ENCODE measurements at regions not wholly inside any gene's neighbourhood (a gene's known extent, or its start where the extent isn't known, plus 50 kb on each side); places are given as distances from the start of the nearest gene placed in this dataset.

GRCh38 chr5:3331819-3332218 is 263.8 kb upstream of the IRX1 start:
- TF ChIP-seq, protein P1, sequence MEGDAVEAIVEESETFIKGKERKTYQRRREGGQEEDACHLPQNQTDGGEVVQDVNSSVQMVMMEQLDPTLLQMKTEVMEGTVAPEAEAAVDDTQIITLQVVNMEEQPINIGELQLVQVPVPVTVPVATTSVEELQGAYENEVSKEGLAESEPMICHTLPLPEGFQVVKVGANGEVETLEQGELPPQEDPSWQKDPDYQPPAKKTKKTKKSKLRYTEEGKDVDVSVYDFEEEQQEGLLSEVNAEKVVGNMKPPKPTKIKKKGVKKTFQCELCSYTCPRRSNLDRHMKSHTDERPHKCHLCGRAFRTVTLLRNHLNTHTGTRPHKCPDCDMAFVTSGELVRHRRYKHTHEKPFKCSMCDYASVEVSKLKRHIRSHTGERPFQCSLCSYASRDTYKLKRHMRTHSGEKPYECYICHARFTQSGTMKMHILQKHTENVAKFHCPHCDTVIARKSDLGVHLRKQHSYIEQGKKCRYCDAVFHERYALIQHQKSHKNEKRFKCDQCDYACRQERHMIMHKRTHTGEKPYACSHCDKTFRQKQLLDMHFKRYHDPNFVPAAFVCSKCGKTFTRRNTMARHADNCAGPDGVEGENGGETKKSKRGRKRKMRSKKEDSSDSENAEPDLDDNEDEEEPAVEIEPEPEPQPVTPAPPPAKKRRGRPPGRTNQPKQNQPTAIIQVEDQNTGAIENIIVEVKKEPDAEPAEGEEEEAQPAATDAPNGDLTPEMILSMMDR (IDR thresholded peaks at IDR 0.05) = no peak

DNA sequence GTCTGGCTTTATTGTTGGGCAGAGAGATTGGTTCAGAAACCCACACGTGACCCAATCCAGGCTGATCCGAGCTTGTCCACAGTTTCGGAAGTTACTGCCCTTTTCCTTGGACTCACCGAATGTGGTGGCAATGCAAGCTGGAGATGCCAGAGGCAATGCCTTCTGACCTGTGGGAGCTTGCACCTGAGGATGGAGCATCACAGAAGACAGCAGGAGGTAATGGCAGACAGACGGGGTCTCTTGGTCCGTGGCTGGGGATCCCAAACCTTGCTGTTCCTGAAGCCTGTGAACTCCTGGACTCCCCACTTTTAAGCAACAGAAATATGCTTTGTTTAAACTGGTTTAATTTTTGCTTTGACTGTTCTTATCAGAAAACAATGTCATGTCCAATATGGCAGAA is 265.2 kb upstream of the IRX1 start:
- TF ChIP-seq, protein P1 (IDR thresholded peaks at IDR 0.05) = no peak

DNA sequence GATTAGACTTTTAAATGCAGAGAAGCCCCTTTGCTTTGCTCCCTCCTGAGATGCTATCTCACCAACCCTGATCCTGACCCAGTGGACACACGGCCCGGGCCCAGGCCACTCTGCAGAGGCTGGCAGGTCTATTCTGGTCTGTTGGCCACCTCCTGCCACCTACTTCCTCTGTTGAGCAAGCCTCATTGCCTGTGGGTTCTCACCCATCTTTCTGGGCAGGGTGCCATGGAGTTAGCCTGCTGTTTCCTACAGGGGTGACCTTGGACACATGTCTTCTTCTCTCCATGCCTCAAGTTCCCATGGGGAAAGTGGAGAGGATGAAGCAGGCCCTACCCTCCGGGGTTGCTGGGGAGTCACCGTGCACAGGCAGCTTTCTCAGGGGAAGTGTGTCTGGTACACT is 266.2 kb upstream of the IRX1 start:
- TF ChIP-seq, protein P1 (IDR thresholded peaks at IDR 0.05) = no peak

DNA sequence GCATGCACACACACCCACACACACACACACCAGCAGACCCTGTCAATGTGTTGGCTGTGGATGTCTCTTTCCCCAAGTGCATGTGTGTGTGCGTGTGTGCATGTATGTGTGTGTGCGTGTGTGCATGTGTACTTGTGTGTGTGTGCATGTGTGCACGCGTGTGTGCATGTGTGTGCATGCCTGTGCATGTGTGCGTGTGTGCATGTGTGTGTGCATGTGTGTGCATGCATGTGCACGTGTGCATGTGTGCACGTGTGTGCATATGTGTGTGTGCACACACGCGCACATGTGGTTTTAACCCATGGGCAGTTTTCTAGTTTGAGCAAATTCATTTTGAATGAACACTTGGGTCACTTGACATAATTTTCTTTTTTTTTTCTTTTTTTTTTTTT is 268.8 kb upstream of the IRX1 start:
- TF ChIP-seq, protein P1 (IDR thresholded peaks at IDR 0.05) = no peak

DNA sequence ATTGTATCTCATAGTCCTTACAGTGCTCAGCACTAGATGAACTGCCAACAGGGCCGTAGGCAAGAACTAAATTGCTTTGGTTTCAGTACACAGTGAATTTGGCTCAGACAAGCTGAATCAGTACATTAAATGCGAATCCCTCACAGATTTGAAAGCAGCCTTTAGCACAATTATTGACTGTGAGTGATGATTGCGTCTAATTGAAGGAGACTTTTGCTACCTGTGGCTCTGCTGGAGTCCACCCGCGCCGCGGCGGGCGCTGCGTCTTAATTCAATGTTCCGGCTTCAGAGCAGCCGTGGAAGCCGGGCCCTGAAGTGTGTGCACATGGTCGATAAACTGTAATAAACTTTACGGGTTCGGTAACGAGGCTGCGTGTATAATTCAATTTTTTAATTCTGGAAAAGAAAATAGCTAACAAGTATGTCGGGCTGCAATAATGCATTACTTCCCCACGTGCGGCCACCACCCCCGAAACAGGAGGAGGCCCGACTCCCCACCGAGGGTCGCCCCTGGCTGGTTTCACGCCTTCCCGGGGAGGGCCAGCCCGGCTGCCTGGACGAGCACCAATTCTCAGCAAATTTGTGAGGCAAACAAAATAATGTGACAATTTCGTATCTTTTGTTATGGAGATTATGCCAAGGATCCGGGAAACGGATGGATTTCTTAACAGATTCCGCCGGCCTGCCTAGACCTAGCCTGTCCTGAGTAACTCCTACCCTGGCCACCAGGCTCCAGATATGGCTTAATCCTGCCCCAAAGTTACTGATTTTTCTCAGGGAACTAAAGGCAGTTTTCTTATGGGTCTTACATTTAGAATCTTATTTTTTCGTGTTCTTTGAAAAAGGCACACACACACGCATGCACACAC is 269.4 kb upstream of the IRX1 start:
- TF ChIP-seq, protein P1 (IDR thresholded peaks at IDR 0.05) = no peak

DNA sequence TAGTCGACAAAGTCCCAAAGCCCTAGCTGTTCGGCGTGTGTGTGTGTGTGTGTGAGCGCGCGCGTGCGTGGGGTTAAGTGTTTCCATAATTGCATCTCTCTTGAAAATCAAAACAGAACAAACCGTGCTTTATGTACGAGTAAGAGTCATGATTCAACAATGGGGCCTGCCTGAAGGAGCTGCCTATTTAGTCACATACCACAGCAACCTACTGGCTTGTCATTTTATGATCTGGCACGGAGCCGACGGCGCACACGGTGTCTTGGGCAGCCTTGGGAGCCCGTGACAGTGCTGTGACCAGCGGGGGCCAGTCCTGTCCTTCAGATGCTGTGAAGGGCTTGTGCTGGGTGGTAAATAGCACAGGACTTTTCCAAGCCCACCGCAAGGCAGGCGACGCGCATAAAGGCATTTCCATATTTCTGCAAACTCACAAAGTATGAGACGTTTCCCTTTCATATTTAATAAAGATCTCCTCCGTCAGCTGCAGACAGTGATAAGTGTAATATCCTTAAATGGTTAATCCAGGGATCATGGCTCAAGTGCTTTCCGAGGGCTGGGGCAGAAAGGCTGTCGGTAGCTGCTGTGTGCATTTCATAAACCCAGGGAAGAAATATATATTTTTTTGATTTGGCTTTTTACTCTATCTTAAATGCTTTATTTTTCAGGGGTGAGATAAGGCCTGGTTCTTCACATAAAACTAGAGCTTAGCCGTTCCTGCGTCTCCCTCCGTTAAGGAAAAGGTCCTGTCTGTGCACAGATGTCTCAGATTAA is 270.2 kb upstream of the IRX1 start:
- TF ChIP-seq, protein P1 (IDR thresholded peaks at IDR 0.05) = no peak

DNA sequence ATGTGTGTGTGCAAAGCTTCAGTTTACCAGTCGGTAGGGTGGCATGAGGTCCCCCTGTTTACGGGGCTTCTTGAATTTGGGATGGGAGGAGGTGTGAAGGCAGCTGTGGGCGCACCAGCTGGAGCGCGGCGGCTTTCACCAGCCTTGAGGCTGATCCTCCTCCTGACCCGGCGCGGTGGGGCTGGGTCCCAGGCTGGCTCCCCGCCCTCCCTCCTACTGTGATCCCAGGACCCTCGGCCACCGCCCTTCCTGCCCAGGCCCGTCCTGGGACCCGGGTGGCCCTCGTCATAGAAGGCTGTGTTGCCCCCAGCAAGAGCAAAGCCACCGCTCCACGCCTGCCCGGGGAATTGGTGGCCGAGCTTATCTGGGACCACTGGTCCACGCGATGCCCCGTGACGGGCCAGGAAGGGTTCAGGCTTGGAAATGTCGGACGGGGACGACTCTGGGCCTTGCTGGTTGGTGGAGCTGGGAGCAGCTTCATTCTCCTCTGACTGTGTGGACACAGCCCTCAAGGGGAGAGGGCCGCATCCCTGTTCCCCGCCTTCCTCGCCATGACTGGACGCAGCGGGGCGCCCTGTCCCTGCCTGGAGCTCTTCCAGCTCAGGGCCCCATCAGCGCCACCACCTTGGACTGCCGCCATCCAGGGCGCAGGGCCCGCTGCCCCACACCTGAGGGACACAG is 271.1 kb upstream of the IRX1 start:
- TF ChIP-seq, protein P1 (IDR thresholded peaks at IDR 0.05) = no peak

Measured in LNCAP (cell line).